D721Med (cell line): ENCODE measurements at regions not wholly inside any gene's neighbourhood (a gene's known extent, or its start where the extent isn't known, plus 50 kb on each side); places are given as distances from the start of the nearest gene placed in this dataset.

Experiments
- DNase-seq: peaks from one replicate; pipeline ENCODE4 v3.0.0; 2011; ENCODE audit warnings: low spot score; ENCODE audit not compliant: insufficient read length
- FAIRE-seq: peaks from 2 replicates; lab custom pipeline; 2011; peaks lifted over from hg19 to GRCh38; lab: Jason Lieb, UNC
- TF ChIP-seq, protein P1 (sequence below): IDR thresholded peaks from 2 replicates; pipeline ENCODE4 v1.5.1; 2012; ENCODE audit warnings: mild to moderate bottlenecking, control low read depth; ENCODE audit not compliant: insufficient read depth; ENCODE audit errors: missing control alignments

GRCh38 chr2:175560521-175561169, 379.1 kb upstream of the ATP5MC3 start:
- DNase-seq (no peak), FAIRE-seq (no peak)
- TF ChIP-seq, protein P1, sequence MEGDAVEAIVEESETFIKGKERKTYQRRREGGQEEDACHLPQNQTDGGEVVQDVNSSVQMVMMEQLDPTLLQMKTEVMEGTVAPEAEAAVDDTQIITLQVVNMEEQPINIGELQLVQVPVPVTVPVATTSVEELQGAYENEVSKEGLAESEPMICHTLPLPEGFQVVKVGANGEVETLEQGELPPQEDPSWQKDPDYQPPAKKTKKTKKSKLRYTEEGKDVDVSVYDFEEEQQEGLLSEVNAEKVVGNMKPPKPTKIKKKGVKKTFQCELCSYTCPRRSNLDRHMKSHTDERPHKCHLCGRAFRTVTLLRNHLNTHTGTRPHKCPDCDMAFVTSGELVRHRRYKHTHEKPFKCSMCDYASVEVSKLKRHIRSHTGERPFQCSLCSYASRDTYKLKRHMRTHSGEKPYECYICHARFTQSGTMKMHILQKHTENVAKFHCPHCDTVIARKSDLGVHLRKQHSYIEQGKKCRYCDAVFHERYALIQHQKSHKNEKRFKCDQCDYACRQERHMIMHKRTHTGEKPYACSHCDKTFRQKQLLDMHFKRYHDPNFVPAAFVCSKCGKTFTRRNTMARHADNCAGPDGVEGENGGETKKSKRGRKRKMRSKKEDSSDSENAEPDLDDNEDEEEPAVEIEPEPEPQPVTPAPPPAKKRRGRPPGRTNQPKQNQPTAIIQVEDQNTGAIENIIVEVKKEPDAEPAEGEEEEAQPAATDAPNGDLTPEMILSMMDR, result no peak

DNA sequence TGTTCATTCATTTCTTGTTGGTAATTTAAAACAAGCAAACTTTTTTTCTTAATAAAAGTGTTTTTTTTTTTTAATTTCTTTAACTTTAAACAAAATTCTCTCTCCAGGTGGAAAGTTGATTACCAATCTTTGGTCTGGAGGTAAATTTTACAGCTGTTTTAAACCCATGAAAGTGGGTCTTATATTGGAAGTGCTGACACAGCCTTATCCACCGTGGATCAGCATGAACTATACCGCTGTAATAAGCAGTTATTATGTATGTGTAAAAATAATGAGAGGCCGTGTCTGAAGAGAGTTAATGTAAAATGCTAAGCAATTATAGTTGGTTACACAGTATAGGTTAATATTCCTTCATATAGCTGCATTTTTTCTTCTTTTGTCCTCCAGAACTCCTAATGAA, 378.1 kb upstream of the ATP5MC3 start:
- DNase-seq (no peak), FAIRE-seq (no peak)
- TF ChIP-seq, protein P1, result no peak

GRCh38 chr2:175557810-175558377, 376.4 kb upstream of the ATP5MC3 start:
- TF ChIP-seq, protein P1, result no peak
- FAIRE-seq, result no peak
- no peak for DNase-seq

DNA sequence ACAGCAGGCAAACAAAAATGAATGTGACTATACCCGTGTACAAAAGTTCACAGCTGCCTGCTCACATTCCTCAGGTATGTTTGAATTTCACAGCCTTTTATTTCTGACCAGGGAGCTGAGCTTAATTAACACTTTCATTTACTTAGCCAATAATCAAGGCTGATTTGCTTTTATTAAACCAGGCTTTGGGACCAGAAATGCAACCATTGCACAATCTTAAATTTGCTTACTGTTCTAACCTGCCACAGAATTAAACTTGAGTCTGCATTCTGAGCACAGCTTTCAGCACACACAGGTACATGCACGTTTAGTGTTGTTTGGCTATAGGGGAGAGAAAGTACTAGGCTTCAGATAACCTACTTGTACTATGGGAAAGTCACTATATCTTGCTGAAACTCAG, 372.4 kb upstream of the ATP5MC3 start:
- TF ChIP-seq, protein P1, result no peak
- no peak for DNase-seq
- FAIRE-seq, result no peak

- FAIRE-seq (no peak), DNase-seq (no peak)
- TF ChIP-seq, protein P1, result no peak
Observed at GRCh38 chr2:175552902-175553301, 371.4 kb upstream of the ATP5MC3 start.

DNA sequence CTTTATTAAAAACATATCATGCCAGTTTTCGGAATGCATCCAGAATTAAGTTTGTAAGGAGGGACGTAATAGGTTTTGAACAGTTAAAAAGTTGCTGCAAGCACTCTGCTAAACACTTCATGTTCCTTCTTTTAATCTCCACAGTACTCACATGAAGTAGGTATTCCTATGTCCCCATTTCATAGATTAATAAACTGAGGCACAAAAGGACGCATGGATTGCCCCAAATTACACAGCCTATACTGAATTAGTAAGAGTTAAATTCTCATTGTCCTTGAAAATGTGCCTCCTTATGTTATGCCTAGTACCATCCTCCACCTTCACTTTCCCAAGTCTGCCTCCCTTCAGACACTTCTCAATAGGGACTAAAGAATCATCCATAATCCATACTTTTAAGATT, 358.9 kb upstream of the ATP5MC3 start:
- DNase-seq (no peak), FAIRE-seq (no peak)
- TF ChIP-seq, protein P1, result no peak

- TF ChIP-seq, protein P1, result no peak
- FAIRE-seq, result no peak
- DNase-seq, result no peak
Observed at GRCh38 chr2:175539122-175539521, 357.6 kb upstream of the ATP5MC3 start.
